Heart right ventricle (tissue), 16 donors: ENCODE measurements at regions not wholly inside any gene's neighbourhood (a gene's known extent, or its start where the extent isn't known, plus 50 kb on each side); places are given as distances from the start of the nearest gene placed in this dataset.

ENCODE experiments used
- ATAC-seq, 8 donors: fragments of 200-7000 bp; cut with Tn5 transposase; one replicate each; pipeline ENCODE4 v1.9.1; 2020; ENCODE audit warnings: mild to moderate bottlenecking in 8 of 8, moderate library complexity in 8 of 8, moderate number of reproducible peaks in 1 of 8
- DNase-seq, 2 donors: peaks; one replicate each; pipeline ENCODE4 v3.0.0-alpha.2; 2020
- H3K27ac ChIP-seq, 10 donors: fragments of 200-600 bp; sonication (generic) in 2 of 10; one replicate each; pipeline versions ENCODE4 v1.5.0 to v1.8.0; 2020 to 2022; ENCODE audit warnings: mild to moderate bottlenecking in 3 of 10
- H3K27me3 ChIP-seq, 7 donors: fragments of 200-600 bp; one replicate each; pipeline ENCODE4 v1.8.0; 2021 to 2022; ENCODE audit warnings: mild to moderate bottlenecking in 2 of 7
- H3K36me3 ChIP-seq, 9 donors: fragments of 200-600 bp; sonication (generic) in 1 of 9; one replicate each; pipeline versions ENCODE4 v1.5.0 to v1.8.0; 2020 to 2022; ENCODE audit warnings: mild to moderate bottlenecking in 2 of 9
- H3K4me1 ChIP-seq, 9 donors: fragments of 200-600 bp; sonication (generic) in 1 of 9; one replicate each; pipeline versions ENCODE4 v1.5.0 to v1.8.0; 2020 to 2022; ENCODE audit warnings: mild to moderate bottlenecking in 4 of 9
- H3K4me3 ChIP-seq, 10 donors: fragments of 200-600 bp; sonication (generic) in 2 of 10; one replicate each; pipeline versions ENCODE4 v1.5.0 to v1.8.0; 2020 to 2022; ENCODE audit warnings: mild to moderate bottlenecking in 7 of 10, moderate library complexity in 2 of 10
- H3K9me3 ChIP-seq, 11 donors: fragments of 200-600 bp in 10 of 11; sonication (generic) in 2 of 11; one replicate each; pipeline versions ENCODE4 v1.5.0 to v1.8.0; 2013 to 2022; ENCODE audit warnings: mild to moderate bottlenecking in 2 of 11, control low read depth in 1 of 11, moderate library complexity in 1 of 11
- CTCF ChIP-seq, 9 donors: fragments of 200-600 bp; sonication (generic) in 2 of 9; IDR thresholded peaks; one replicate each; pipeline versions ENCODE4 v1.5.0 to v1.8.0; 2021 to 2022; ENCODE audit warnings: antibody characterized with exemption in 9 of 9, mild to moderate bottlenecking in 5 of 9, moderate library complexity in 1 of 9
- WGBS, 2 donors: extraction: QIAGEN DNeasy Blood & Tissue Kit; methylation state at CpG; one replicate each; pipeline ENCODE4 v1.1.7; 2013; ENCODE audit warnings: inconsistent platforms in 1 of 2; 5-methylcytosine and 5-hydroxymethylcytosine counted together
- intact Hi-C, 10 donors: fragments of 100-400 bp; cut with DNase I; formaldehyde crosslinking; loops; one replicate each; pipeline versions ENCODE4 v1.11.1 to v1.14.2; 2022
- donor health status: Arrhythmogenic right ventricular cardiomyopathy.
- donor health status: ischemic (EF 13 %, LVEDD 7.1; RV severe dilation, severe dysfunction).
- donor health status: healthy with polysubstance abuse.
- donor health status: DM: no; HTN: yes; CAD: no.
- donor health status: DM: no; HTN: no; CAD: no.
- donor health status: ischemic (EF 25% LVEDD 6.9; RV normal size, moderate dysfunction).
- donor health status: ischemic (EF 25% LVEDD 5.7; RV mildly dilated, moderate dysfunction).
- donor health status: healthy.
- donor health status: DM: yes; HTN: yes; CAD: no.
- donor health status: Ischemic cardiomyopathy.
- donor health status: ischemic (EF 35%, LVEDD 5.7; RV mildly dilated, moderate dysfunction).
- donor health status: nonischemic (EF 11% LVEDD 7.7; RV severe dilation, severe dysfunction).
- donor health status: DM: yes; HTN: yes; CAD: no.
- donor health status: PGD.
- donor health status: ischemic (EF 29% LVEDD 5.4; RV normal size, mild dysfunction).
- donor health status: nonischemic (EF 23%, LVEDD 6.1; RV moderate dilation, normal function).

- H3K4me1 ChIP-seq, result no peaks in the 10 kb centered on the region
- H3K36me3 ChIP-seq, result no peaks in the 10 kb centered on the region
- ATAC-seq (no peak), DNase-seq (no peak)
- no peak for TF ChIP-seq CTCF (IDR thresholded peaks at IDR 0.05)
- 56 to 63% methylated on average over 4 of the region's 4 CpGs for WGBS, 2 donors
- intact Hi-C loops, result loop anchor here in 1 of 10 donors (10.0 kb wide), 1 partner anchor 286 kb away; no protein-coding TSS in a partner anchor
- H3K27ac ChIP-seq, result no peak overlapping the region
- no peaks in the 10 kb centered on the region for H3K27me3 ChIP-seq
- no peak overlapping the region for H3K4me3 ChIP-seq
- H3K9me3 ChIP-seq, result no peaks in the 10 kb centered on the region
Measured at GRCh38 chrY:21261158-21261557, 250.0 kb upstream of the RBMY1B start.

GRCh38 chrY:21266751-21267150, 244.4 kb upstream of the RBMY1B start:
- Histone ChIP-seq H3K27ac (no peak overlapping the region), H3K36me3 (no peaks in the 10 kb centered on the region), H3K4me1 (no peaks in the 10 kb centered on the region), H3K27me3 (no peaks in the 10 kb centered on the region), H3K4me3 (no peak overlapping the region), H3K9me3 (no peaks in the 10 kb centered on the region)
- no peak for TF ChIP-seq CTCF (IDR thresholded peaks at IDR 0.05)
- ATAC-seq (peak in 5 of 8 donors; percentile 63 to 94 (median 82)), DNase-seq (peak; percentile 9 to 27)
- intact Hi-C loops, result loop anchor here in 1 of 10 donors (10.0 kb wide), 1 partner anchor 292 kb away; no protein-coding TSS in a partner anchor

GRCh38 chrY:21267164-21267563, 244.0 kb upstream of the RBMY1B start:
- WGBS, 2 donors, result 42 to 64% methylated on average over 1 of the region's 1 CpG
- H3K4me3 ChIP-seq, result no peak overlapping the region
- H3K4me1 ChIP-seq, result no peaks in the 10 kb centered on the region
- no peak for DNase-seq
- H3K27ac ChIP-seq, result no peak overlapping the region
- no peaks in the 10 kb centered on the region for H3K27me3 ChIP-seq
- H3K36me3 ChIP-seq, result no peaks in the 10 kb centered on the region
- intact Hi-C loops, result loop anchor here in 1 of 10 donors (10.0 kb wide), 1 partner anchor 292 kb away; no protein-coding TSS in a partner anchor
- no peak for TF ChIP-seq CTCF (IDR thresholded peaks at IDR 0.05)
- H3K9me3 ChIP-seq, result no peaks in the 10 kb centered on the region
- peak in 4 of 8 donors; percentile 31 to 65 (median 46) for ATAC-seq

GRCh38 chrY:21287769-21288168, 223.4 kb upstream of the RBMY1B start:
- H3K4me1 ChIP-seq, result no peaks in the 10 kb centered on the region
- WGBS, 2 donors, result 60 to 62% methylated on average over 4 of the region's 4 CpGs

More at GRCh38 chrY:21287769-21288168, 223.4 kb upstream of the RBMY1B start:
- ATAC-seq (no peak), DNase-seq (no peak)
- Histone ChIP-seq H3K36me3 (no peaks in the 10 kb centered on the region), H3K4me3 (no peak overlapping the region), H3K27me3 (no peaks in the 10 kb centered on the region), H3K27ac (no peak overlapping the region), H3K9me3 (no peaks in the 10 kb centered on the region)
- intact Hi-C loops, result no loop called here
- no peak for TF ChIP-seq CTCF (IDR thresholded peaks at IDR 0.05)
